ENCODE measurements at regions not wholly inside any gene's neighbourhood (a gene's known extent, or its start where the extent isn't known, plus 50 kb on each side); places are given as distances from the start of the nearest gene placed in this dataset.

DNA sequence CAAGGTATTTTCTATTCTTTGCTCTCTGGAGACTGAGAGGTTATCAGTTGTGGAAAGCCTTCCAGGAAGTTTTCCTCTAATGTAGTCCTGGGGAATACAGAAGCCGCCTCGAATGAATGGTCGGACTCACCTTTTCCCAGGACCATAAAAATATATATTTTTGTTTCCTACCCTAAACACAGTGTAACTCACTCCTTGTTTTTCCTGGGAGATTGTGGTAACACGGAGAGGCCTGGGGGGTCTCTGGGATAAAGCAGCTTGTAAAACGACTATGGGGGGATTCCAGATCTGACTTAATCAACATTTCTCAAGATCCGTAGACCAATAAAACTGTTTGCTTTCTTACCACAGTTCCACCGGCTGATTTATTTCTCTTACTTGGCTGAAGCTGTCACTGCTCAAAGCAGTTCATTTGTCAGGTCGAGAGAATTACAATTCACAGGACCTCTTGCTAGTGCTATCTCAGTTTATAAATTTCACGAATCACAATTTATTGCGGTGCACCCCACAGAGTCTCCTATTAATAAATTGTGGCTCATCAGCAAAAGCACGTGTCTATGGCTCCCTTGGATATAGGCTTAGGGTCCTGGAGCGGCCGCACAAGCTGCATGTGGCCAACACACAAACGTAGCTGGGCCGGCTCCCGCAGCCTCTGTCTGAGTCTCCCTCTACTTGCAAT lies 176.3 kb upstream of the BMPER start:
- DNase-seq, result no peak

DNA sequence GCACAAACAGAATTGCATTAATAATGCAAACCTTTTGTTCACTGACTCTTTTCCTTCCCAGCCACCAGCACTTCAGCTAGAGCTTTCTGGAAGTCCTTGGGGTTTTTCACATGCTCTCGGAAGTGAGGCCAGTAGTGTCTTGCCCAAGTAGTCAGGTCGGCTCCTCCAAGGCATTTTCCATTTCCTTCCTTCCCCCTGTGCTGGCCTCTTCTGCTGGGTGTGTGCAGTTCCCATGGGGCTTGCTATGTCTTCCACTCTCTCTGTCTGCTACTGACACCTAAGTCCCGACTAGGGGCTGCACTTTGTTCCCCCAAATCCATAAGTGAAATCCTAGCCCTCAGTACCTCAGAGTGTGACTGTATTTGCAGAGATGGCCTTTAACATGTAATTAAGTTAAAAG lies 175.6 kb upstream of the BMPER start:
- no peak for DNase-seq

- no peak for DNase-seq
These were observed 174.4 kb upstream of the BMPER start for GRCh38 chr7:33730958-33731357.

DNA sequence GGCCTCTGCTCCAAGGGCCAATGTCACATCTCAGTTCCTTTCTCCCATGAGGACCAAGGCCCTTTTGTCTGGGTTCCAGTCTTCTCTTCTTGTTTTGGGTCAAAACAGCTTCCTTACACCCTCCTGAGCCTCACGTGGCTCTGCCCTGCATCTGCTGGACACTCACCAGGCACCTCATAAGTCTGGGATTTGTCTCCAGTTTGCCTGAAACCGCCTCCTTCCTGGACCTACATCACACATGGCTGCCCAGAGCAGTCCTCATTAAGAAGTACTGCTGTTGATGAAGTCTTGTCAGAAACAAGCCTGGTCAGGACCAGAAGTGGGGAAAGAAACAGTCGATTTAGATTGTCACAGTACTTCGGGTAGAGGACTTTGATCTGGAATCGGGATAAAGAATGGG lies 173.4 kb upstream of the BMPER start:
- DNase-seq, result no peak

- no peak for DNase-seq
These were observed 172.9 kb upstream of the BMPER start for GRCh38 chr7:33732462-33732861.

DNA sequence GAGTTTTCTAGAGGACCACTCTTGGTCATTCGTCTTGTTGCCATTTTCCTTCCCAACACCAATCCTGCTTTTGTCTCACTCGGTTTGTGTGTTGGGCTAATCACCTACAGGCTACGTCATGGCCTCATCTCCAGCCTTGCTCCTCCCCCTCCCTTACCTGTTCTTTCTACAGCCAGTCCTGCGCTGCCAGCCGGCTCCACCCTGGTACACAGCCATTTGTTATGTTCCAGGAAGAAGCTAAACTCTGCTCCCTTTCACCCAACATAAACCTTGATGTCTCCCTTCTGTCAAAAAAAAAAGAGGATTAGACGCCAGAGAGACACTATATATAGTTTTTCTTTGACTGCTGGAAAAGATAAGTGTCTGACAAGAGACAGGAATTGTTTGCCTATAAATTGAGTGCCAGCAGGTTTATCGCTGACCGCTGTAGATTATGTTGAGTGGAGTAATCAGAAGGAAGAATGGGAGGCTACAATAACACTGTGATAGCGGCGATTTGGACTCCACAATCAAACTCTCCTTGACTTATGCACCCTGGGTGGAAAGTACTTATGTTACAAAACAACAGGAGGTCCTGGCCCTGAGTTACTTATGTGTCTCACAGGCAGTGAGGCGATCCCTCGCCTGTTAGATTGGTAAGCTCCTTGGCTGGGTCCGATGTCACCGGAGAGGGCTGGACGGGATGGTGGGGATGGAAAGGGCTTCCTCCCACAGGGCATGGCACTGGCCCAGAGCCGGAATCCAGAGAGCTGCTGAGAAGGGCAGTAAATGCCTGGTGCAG lies 171.3 kb upstream of the BMPER start:
- DNase-seq, result no peak

GRCh38 chr7:33735403-33735802 lies 169.9 kb upstream of the BMPER start:
- no peak for DNase-seq

DNA sequence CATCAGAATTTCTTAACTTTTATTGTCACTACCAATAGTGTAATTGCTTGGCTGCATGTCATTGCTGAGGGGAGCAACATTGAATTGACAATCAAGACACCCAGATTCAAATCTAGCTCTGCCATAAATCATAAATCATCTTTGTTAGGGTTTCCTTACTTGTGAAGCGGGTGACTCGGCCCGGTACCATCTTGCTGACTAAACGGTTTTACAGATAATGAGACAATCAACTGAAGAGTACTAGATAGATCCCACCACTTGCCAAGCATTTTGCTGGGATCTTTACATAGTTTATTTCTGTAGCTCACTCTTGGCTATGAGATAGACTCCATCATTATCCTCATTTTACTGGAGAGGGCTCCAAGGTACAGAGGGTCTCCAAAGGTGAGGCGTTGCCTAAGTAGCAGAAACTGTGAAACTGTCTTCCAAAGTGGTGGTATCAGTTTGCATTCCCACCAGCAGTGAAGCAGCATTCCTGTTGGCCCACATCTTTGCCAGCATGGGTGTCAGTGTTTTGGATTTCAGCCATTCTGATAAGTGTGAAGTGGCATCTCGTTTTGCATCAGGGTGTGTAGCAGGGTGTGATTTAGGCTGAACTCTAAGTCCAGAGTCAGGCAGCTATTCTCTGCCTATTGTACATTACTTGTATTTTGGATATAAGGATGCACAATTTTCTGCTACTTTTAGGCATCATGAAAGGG lies 168.7 kb upstream of the BMPER start:
- no peak for DNase-seq

- DNase-seq, result no peak
These were observed 166.9 kb upstream of the BMPER start for GRCh38 chr7:33738260-33738935.

GRCh38 chr7:33739286-33739685 lies 166.1 kb upstream of the BMPER start:
- no peak for DNase-seq

DNA sequence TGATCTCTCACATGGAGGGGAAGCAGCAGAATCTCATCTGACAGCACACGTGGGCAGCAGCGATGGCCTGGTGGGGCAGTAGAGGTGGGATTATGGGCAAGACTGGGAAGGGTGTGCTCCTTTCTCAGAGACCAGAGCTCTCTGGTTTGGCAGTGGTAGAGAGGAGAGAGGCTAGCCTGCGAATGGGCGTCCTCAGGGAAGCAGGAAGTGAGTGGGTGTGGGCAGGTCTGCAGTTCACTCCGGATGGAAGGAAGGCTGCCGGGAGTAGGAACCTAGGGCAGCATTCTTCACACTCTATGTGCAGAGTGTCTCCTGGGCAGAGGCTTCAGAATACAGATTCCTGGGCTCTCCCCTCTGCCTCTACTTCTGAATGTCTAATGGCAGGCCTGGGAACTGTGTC lies 162.8 kb upstream of the BMPER start:
- DNase-seq, result no peak

DNA sequence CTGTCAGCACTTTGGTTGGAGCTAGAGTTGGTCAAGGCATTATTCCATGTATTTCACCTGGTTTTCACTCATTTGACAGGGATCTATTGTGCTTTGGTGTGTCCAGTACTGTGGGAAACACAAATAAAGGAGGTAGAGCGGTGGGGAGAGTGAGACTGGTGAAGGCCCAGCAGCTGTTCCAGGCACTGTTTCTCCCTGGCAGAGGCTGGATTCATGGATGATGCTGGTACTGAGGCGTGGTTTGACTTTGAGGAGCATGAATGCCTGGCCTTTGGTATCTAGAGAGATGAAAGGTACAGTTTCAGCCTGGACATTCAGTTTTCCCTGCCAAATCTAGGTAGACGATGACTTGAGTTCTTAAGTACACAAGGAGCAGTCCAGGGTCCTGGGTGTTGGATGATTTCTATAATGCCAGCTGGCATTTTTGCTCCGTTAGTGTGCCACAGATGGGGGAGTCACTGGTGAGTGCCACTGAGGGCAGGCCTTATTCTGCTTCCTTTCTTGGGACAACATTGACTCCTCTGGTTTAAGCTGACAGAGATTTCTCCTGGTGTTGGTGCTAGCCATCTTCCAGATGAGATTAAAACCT lies 162.2 kb upstream of the BMPER start:
- DNase-seq, result no peak

DNA sequence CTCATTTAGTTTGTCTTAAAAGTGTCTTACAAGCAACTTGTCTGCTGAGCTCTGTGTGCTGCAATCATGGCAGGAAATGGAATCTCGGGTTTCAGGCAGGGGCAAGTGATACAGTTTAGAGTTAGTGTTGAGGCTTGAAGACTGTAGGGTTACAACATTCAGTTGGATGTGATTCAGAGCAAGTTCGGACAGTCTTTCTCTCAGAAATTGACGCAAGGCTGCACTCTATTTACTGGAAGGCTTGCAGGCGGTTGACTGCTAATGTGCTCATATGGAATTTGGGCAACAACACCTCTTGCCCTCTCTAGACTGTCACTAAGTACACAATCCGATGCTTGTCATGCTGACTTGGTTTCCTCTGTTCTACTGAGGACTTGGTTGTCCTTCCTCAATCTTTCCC lies 161.7 kb upstream of the BMPER start:
- DNase-seq, result no peak

DNA sequence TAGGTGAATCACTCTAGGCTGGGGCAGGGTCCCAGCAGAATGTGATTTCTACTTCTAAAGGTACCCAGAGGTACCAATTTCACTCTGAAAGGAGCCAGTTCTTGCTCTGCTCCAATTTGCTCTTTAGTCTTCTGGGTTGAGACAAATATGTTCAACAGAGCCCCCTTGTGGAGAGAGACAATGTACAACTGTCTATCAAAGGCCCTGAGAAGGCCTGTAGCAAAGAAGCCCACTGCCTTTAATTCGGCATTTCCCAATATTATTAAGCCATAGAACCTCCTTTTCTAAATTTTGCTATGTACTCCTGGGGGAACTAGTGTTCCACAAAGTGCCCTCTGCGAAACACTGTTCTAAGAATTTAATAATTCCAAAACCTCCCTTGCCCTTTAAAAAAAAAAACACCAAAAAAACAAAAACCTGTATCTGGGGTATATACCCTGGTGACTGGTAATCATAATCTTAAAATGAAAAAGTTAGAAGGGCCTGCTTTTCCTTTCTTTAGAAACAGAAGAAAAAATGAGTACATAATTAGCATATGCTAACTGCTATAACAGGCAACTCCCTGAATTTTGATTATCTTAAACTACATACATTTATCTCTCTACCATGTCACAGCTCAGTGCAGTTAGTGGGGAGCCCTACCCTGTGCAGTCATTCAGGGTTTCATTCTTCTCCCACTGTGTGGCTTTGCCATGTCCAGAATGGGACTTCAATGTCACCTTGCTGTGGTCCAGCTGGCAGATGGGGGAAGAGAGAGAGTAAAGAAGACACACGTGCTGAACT lies 160.9 kb upstream of the BMPER start:
- peak; percentile 19 to 48 for DNase-seq

DNA sequence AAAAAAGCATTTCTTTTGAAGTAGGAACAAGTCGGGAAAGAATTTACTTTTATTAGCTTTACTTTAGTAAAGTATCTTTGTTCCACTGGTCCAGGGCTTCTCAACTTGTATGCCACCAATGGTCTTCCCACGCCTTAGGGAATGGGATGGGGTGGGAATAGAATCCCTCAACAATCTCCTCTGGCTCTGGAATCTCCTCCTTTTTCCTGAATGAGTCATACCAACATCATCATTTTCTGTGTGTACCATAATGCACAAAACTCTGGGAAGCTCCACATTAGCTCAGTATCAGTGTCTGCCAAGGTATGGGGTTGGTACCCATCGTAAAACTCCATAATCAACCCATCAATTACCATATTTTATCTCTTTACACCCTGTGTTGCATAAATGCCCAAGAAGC lies 159.4 kb upstream of the BMPER start:
- DNase-seq, result no peak

- no peak for DNase-seq
These were observed 156.5 kb upstream of the BMPER start for GRCh38 chr7:33748793-33749192.

GRCh38 chr7:33750177-33750576 lies 155.2 kb upstream of the BMPER start:
- DNase-seq, result no peak

- DNase-seq, result no peak
These were observed 153.9 kb upstream of the BMPER start for GRCh38 chr7:33751443-33751842.

- DNase-seq, result no peak
These were observed 151.3 kb upstream of the BMPER start for GRCh38 chr7:33753881-33754525.

DNA sequence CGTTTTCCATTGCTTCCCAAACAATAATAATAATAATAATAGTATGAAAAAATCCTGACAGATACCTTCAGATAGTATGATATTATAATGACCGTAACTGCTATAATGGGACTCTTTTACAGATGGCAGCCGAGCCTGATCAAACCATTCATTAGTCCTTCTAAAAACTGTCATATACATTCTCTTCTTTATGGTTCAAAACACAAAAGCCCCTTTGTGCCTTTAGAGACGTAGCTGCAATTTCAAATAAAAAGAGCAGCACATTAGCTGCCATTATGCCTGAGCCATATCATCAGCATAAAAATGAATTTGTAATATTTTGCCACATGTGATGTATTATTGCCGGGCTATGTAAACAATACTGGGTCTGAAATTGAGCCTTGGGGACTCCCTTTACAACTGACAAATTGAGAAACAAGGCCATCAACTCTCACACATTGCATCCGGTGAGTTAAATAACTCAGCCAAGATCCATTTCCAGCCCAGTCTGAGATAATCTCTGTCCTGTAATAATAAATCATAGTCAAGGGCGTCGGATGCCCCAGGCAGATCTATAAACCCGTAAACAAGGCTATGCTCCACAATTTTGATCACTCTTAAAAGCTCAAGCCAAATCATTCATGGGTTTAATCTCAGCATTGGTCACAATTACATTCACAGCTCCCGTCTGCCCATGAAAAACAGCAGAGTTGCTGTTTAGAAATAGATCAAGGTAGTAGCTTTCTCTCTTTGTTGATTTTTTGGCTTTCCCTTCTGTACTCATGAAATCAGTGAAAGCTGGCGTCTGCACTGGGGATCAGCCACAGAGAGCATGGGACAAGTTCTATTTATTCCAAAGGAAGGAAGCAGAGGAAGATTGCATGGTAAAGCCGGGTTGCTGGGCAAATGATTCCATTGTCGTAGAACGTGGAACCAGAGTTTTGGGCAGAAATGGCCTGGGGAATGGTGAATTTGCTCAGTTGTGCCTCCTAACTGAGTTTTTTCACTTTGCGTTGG lies 150.1 kb upstream of the BMPER start:
- no peak for DNase-seq
